GM06990 (cell line): ENCODE measurements at regions not wholly inside any gene's neighbourhood (a gene's known extent, or its start where the extent isn't known, plus 50 kb on each side); places are given as distances from the start of the nearest gene placed in this dataset.

ENCODE experiments used
- DNase-seq: peaks from one replicate; pipeline ENCODE4 v3.0.0-alpha.2; 2011; ENCODE audit not compliant: insufficient read length; ENCODE audit errors: extremely low read depth
- H3K27me3 ChIP-seq: replicated peaks from 2 replicates; pipeline ENCODE4 v1.6.0; 2011; ENCODE audit warnings: low read length; ENCODE audit not compliant: control insufficient read depth, insufficient read depth
- H3K36me3 ChIP-seq: 2 replicates; pipeline ENCODE4 v1.5.1; 2011; ENCODE audit warnings: low read length; ENCODE audit not compliant: control insufficient read depth, insufficient read depth
- H3K4me3 ChIP-seq: replicated peaks from 2 replicates; pipeline ENCODE4 v1.5.1; 2011; ENCODE audit warnings: low read depth, mild to moderate bottlenecking, control low read depth, low read length
- CTCF ChIP-seq: IDR thresholded peaks from 2 replicates; pipeline ENCODE4 v1.5.1; 2011; ENCODE audit warnings: low read length, control low read depth, mild to moderate bottlenecking, inconsistent platforms; ENCODE audit not compliant: insufficient read depth, poor library complexity, severe bottlenecking

GRCh38 chrX:25219480-25219879 is 203.7 kb upstream of the ARX start:
- Histone ChIP-seq H3K4me3 (no peak overlapping the region), H3K36me3 (no peaks in the 10 kb centered on the region), H3K27me3 (no peaks in the 10 kb centered on the region)
- no peak for DNase-seq
- no peak for TF ChIP-seq CTCF

- TF ChIP-seq CTCF: no peak
- no peak overlapping the region for H3K4me3 ChIP-seq
- H3K27me3 ChIP-seq: no peaks in the 10 kb centered on the region
- no peak for DNase-seq
- H3K36me3 ChIP-seq: no peaks in the 10 kb centered on the region
Measured at GRCh38 chrX:25213611-25214010, 197.8 kb upstream of the ARX start.

GRCh38 chrX:25207803-25208475 is 192.2 kb upstream of the ARX start:
- Histone ChIP-seq H3K4me3 (no peak overlapping the region), H3K27me3 (no peaks in the 10 kb centered on the region), H3K36me3 (no peaks in the 10 kb centered on the region)
- DNase-seq: no peak
- no peak for TF ChIP-seq CTCF

GRCh38 chrX:25206778-25207177 is 191.0 kb upstream of the ARX start:
- no peak for TF ChIP-seq CTCF
- H3K27me3 ChIP-seq: no peaks in the 10 kb centered on the region
- no peak for DNase-seq
- H3K36me3 ChIP-seq: no peaks in the 10 kb centered on the region
- H3K4me3 ChIP-seq: no peak overlapping the region

GRCh38 chrX:25204182-25204581 is 188.4 kb upstream of the ARX start:
- no peak for TF ChIP-seq CTCF
- no peaks in the 10 kb centered on the region for H3K36me3 ChIP-seq
- DNase-seq: no peak

GRCh38 chrX:25202827-25203226 is 187.1 kb upstream of the ARX start:
- H3K27me3 ChIP-seq: no peaks in the 10 kb centered on the region
- DNase-seq: no peak
- H3K36me3 ChIP-seq: no peaks in the 10 kb centered on the region
- H3K4me3 ChIP-seq: no peak overlapping the region
- no peak for TF ChIP-seq CTCF

More at GRCh38 chrX:25204182-25204581, 188.4 kb upstream of the ARX start:
- Histone ChIP-seq H3K4me3 (no peak overlapping the region), H3K27me3 (no peaks in the 10 kb centered on the region)
